Suppressor macrophage (primary cell): ENCODE measurements at regions not wholly inside any gene's neighbourhood (a gene's known extent, or its start where the extent isn't known, plus 50 kb on each side); places are given as distances from the start of the nearest gene placed in this dataset.

Experiments used
- DNase-seq, 4 experiments: peaks; one replicate each; pipeline ENCODE4 v3.0.0-alpha.2; 2020 to 2022

GRCh38 chr12:19627719-19628118 lies 188.4 kb downstream of the AEBP2 start:
- DNase-seq, result no peak

DNA sequence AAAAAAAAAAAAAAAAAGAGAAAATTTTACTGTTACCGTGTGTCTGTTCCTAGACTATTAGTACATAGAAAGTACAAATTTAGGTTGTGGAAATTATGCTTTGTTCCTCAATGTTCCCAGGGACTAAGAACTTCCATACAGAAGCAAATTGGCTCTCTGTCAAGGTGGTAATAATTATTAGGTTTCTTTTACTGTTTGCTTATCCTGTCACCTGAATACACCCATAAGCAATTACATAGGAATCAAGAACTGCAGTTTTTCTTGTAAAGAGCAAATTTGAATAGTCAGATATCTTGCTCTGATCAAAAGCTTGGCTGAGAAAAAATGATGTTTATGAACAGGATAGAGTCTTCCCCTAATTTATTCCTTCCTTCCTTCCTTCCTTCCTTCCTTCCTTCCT lies 191.2 kb downstream of the AEBP2 start:
- DNase-seq, result no peak

GRCh38 chr12:19633194-19633593 lies 193.9 kb downstream of the AEBP2 start:
- no peak for DNase-seq

GRCh38 chr12:19633641-19634040 lies 194.3 kb downstream of the AEBP2 start:
- no peak for DNase-seq

DNA sequence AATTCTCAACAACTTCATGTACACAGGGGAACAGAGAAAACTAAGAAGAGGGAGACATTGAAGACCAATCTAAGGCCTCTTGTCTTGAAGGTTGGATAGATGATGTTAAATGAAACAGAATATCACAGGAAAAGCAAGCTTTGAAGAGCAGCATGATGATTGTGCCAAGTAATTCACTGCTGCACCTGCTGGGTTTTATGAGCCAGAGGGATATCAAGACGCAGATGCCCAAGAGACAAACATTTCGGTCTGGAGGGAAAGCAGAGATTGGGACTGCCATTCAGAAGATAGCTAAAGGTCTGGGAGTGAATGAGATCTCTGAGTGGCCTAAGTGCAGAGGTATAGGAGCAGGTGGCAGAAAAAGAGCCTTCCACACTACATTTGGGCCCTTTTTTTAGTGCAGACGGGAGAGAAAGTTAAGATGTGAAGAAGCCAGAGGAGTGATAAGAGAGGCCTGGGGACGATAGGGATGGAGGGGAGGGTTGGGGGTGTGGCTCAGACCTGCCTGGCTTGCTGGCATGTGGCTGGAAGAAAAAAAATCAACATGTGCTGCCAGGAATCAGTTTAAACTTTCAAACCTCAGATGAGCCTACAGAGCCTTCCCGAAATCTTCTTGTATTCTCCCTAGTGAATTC lies 200.6 kb downstream of the AEBP2 start:
- DNase-seq, result no peak

GRCh38 chr12:19641235-19642080 lies 202.2 kb downstream of the AEBP2 start:
- no peak for DNase-seq

DNA sequence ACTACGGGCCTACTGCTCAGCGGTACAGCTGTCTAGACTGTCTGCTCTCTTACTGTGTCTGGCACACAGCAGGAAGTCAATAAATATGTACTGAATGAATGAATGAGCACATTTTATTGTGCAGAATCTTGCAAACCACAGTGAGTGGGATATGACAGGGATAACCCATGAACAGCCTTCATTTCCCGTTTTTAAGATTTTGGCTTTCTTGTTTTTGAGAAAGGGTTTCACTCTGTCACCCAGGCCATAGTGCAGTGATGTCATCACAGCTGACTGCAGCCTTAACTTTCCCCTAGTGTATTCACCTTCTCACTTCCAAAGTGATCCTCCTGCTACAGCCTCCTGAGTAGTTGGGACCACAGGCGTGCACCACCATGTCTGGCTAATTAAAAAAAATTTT lies 203.1 kb downstream of the AEBP2 start:
- DNase-seq, result peak; percentile 11 to 56 (median 40)

- peak in 3 of 4 experiments; percentile 5 to 16 (median 9) for DNase-seq
Measured at GRCh38 chr12:19643635-19644034, 204.3 kb downstream of the AEBP2 start.

GRCh38 chr12:19644571-19644970 lies 205.3 kb downstream of the AEBP2 start:
- DNase-seq, result no peak

- DNase-seq, result no peak
Measured at GRCh38 chr12:19645823-19646222, 206.5 kb downstream of the AEBP2 start.

DNA sequence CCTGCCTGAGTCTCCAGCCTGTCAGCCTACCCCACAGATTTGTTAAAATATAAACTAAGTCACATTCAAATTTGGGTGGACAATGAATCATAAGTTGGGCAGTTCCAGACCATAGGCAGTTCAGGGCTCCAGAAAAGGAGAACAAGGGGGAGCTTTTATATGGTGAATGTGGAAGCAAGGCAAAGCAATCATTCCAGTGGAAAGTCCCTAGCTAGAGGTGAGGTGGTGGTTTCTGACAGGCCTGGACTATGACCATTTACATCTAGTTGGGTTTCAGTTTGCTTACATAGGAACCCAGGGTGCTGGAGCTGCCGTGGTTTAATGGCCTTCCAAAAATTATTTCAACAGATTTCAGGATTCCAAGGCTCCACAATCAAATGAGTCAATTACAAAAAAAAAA lies 207.3 kb downstream of the AEBP2 start:
- peak in 3 of 4 experiments; percentile 4 to 31 (median 26) for DNase-seq

- DNase-seq, result peak; percentile 24 to 44 (median 43)
Measured at GRCh38 chr12:19647806-19648556, 208.7 kb downstream of the AEBP2 start.

GRCh38 chr12:19648591-19648990 lies 209.3 kb downstream of the AEBP2 start:
- no peak for DNase-seq

DNA sequence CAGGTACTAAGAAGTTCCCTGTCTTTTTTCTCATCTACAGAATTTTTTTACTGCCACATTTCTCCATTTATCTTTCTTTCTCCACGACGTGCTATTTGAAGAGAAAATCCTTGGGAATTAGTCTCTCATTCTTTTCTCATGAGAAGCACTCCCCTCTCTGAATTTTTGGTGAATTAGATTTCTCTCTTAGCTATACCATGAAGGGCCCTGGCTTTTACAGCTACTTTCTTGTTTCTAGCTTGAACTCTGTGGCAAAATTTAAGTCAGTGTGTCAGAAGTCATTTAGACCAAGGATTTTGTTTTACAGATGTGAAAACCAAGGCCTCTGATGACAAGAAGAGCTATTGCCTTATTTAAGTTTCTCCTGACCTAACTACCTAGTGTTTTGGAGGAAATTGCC lies 213.1 kb downstream of the AEBP2 start:
- no peak for DNase-seq

GRCh38 chr12:19654650-19655376 lies 215.5 kb downstream of the AEBP2 start:
- DNase-seq, result no peak

DNA sequence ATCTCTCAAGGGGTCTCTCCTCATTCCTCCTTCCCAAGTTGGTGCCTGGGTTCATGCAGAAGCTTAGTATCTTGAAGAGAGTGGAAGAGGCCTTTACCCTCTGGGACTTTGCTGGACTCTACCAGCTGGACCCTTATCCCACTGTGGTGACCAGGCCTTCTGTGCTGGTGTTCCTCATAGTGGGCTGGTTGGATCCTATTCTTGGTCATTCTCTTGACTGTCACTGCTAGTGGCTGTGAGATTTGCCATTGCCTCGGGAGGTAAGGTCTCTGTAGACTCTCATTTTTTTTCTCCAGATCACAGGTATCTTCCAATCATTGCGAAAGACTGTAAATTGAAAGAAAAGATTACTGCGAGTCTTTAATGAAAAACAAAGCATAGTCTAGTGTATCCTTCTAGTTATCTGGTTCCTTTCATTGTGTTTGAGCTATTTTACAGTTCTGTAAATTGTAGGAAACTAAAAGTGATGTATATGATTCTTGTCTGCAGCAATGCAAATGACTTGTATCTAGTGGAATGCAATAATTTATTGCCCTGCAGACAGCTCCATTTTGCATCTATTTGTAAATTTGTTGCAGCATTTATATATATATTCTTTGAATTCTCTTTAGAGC lies 217.9 kb downstream of the AEBP2 start:
- no peak for DNase-seq

DNA sequence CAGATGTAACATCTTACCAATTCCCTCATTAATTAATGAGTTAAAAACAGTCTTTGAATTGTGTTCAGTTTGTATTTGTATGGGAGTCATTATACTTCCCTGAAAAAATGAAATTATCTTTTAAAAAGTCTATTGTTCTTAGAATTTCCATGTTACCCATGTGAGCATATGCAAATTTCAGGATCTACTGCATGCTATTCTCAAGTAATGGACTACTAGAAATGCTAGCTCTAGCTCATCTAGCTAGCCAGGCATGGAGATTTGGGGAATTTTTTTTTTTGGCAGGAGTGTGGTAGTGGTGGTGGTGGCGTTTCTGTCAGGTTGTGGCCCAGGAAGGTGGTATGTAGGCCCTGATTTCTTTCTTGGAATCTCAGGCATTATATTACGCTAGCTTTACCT lies 218.4 kb downstream of the AEBP2 start:
- DNase-seq, result no peak

DNA sequence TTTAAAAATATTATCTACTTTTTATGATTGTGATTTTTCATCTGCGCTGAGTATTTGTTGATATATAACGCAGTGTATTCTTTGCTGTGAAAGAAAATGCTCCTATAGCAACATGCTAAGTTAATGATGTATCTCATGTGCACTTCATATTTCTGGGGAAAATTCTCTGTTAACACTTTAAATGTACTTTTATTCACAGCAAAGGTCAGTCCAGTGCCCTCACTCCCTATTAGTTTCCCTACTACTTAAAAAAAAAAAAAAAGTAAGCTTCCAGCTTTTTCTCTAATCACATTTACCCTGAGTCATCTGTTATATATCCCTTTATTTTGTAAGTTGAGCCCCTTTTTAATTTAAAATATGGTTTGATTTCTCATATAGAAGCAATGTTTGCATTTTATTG lies 219.8 kb downstream of the AEBP2 start:
- DNase-seq, result no peak

- no peak for DNase-seq
Measured at GRCh38 chr12:19659501-19659900, 220.2 kb downstream of the AEBP2 start.

DNA sequence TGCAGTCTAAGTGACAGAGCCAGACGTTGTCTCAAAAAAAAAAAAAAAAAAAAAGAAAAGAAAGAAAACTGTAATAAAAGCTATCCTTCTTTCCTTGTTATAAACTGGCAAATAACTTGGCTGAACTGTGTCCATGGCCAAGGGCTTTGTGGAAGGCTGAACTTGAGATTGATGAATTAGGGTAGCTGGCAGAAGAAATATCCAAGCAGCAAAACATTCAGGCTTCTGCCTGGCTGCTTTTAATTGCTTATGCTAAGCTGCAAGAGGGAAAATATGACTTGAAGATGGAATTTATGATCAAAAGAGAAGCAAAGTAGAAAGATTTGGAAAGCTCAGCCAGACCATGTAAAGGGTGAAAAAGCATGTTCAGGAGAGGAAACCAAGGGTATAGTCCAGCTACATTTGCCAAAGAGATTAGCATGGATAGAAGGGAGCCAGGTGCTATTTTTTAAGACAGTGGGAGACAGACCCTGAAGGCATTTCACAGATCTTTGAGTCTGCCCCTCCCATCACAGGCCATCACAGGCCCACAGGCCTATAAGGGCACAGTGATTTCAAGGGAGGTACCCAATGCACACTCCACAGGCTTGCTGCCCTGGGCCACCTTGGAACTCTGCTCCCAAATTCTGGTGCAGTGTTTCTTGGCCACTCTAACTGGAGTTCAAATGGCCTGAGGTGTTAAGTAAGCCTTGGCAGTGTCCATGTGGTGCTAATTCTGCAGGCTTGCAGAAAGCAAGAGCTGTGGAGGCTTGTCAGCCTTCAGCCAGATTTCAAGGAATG lies 226.0 kb downstream of the AEBP2 start:
- DNase-seq, result no peak

- DNase-seq, result no peak
Measured at GRCh38 chr12:19666070-19666469, 226.8 kb downstream of the AEBP2 start.
